ENCODE measurements at regions not wholly inside any gene's neighbourhood (a gene's known extent, or its start where the extent isn't known, plus 50 kb on each side); places are given as distances from the start of the nearest gene placed in this dataset.

DNA sequence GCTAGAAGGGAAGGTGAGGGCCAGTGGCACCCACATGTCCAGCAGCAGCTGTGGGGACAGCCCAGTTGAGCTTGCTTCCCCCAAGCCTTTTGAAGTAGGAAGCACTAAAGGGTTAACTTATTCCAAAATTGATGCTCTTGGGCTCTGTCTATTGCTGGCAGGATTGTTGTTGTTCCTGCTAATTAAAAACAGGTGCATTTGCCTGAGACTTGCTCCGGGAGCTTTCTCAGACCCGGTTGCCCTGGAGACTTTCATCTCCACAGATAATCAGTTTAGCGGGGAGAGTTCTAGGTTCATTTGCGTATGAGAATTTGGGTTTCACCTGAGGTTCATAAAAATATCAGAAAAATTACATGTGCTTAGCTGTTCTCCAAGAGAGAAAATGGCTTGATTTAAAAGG is 277.3 kb downstream of the LRATD1 start:
- ATAC-seq, result no peak
- WGBS, 2 donors (ENCODE audit: low coverage in 1 of 2), result 67 to 100% methylated on average over 1 to 4 of the region's 4 CpGs
- no peaks in the 10 kb centered on the region for H3K36me3 ChIP-seq

DNA sequence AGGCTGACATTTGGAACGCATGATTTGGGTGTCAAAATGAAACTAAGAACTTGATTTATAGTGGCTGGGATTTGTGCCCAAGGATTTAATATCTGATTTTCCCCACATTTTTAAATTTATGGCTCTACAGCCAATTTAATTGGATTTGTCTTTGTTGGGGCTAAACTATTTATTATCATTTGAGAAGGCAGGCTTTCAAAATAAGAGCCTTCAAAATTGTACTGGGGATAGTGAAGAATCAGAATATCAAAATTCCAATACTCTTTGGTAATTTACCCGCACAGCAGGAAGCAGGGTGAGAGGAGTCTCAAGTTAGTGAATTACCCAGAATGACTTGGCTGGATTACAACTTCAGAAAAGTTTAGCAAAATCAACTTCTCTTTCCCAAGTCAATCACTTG is 278.1 kb downstream of the LRATD1 start:
- TF ChIP-seq EP300 (IDR thresholded peaks at IDR 0.05) (no peak), POLR2A (IDR thresholded peaks at IDR 0.05) (no peak), POLR2AphosphoS5 (IDR thresholded peaks at IDR 0.05) (no peak)
- TF ChIP-seq, protein P1, sequence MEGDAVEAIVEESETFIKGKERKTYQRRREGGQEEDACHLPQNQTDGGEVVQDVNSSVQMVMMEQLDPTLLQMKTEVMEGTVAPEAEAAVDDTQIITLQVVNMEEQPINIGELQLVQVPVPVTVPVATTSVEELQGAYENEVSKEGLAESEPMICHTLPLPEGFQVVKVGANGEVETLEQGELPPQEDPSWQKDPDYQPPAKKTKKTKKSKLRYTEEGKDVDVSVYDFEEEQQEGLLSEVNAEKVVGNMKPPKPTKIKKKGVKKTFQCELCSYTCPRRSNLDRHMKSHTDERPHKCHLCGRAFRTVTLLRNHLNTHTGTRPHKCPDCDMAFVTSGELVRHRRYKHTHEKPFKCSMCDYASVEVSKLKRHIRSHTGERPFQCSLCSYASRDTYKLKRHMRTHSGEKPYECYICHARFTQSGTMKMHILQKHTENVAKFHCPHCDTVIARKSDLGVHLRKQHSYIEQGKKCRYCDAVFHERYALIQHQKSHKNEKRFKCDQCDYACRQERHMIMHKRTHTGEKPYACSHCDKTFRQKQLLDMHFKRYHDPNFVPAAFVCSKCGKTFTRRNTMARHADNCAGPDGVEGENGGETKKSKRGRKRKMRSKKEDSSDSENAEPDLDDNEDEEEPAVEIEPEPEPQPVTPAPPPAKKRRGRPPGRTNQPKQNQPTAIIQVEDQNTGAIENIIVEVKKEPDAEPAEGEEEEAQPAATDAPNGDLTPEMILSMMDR (IDR thresholded peaks at IDR 0.05), result no peak
- no peaks in the 10 kb centered on the region for H3K9me3 ChIP-seq
- no peak overlapping the region for H3K4me3 ChIP-seq
- ATAC-seq, result no peak
- H3K4me1 ChIP-seq, result no peaks in the 10 kb centered on the region
- no peaks in the 10 kb centered on the region for H3K27me3 ChIP-seq
- 51 to 73% methylated on average over 2 of the region's 2 CpGs for WGBS, 2 donors (ENCODE audit: low coverage in 1 of 2)
- H3K36me3 ChIP-seq, result no peaks in the 10 kb centered on the region
- no peak overlapping the region for H3K27ac ChIP-seq

More for the DNA sequence above, 277.3 kb downstream of the LRATD1 start:
- no peaks in the 10 kb centered on the region for H3K9me3 ChIP-seq
- no peak overlapping the region for H3K4me3 ChIP-seq
- H3K27ac ChIP-seq, result no peak overlapping the region
- no peaks in the 10 kb centered on the region for H3K4me1 ChIP-seq
- TF ChIP-seq EP300 (IDR thresholded peaks at IDR 0.05), result no peak
- H3K27me3 ChIP-seq, result no peaks in the 10 kb centered on the region

DNA sequence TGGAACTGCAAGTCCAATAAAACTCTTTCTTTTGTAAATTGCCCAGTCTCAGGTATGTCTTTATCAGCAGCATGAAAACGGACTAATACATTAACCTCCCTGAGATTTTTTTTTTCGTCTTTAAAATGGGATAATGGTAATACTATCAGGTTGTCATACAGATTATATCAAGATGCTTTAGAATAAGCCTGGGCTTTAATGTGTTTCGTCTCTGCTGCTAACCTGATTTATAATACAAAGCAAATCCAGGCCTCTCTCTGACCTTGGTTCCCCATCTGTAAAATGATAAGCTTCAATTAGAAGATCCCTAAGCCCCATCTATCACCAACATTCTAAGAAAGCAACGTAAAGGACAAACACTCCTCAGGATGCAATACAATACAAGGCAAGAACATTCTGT is 283.5 kb downstream of the LRATD1 start:
- Histone ChIP-seq H3K4me1 (no peaks in the 10 kb centered on the region), H3K9me3 (no peaks in the 10 kb centered on the region), H3K27ac (no peak overlapping the region), H3K27me3 (no peaks in the 10 kb centered on the region), H3K36me3 (no peaks in the 10 kb centered on the region), H3K4me3 (no peak overlapping the region)
- 53 to 80% methylated on average over 4 of the region's 4 CpGs for WGBS, 2 donors (ENCODE audit: low coverage in 1 of 2)
- no peak for ATAC-seq
- no peak for TF ChIP-seq POLR2AphosphoS5 (IDR thresholded peaks at IDR 0.05)
- TF ChIP-seq POLR2A (IDR thresholded peaks at IDR 0.05), result no peak
- TF ChIP-seq, protein P1 (IDR thresholded peaks at IDR 0.05), result no peak
- TF ChIP-seq EP300 (IDR thresholded peaks at IDR 0.05), result no peak

DNA sequence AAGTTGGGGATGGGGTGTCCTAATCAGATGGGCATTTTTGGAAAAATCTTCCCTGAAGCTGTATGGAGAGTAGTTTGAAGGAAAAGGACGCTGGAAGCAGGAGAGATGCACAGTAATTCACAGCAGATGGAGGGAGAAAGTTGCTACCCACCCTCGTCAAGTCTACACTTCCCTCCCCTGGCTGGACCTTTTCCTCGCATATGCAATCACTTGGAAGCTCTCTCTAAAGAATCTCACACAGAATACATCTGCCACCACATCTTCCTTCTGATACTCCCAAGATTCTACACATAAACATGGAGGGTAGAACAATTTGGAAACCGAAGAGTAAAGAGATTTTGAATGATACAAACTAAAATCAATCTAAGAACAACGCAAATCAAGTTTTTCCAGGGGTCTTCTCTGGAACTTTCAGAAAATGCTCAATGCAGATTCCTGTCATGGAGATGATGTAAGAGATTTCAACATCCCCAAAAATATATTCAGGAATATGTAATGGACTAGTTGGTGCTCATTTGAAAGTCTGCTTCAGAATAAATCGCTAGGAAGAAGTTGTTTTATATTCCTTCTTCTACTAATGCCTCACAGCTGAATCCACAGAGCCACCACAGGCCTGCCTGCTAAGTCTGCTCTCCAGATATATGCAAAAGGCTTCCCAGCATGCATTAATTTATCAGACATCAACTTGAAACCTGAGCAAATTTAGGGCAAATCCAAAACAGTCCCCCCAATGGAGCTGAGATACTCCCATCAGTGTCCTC is 291.5 kb downstream of the LRATD1 start:
- no peak for TF ChIP-seq EP300 (IDR thresholded peaks at IDR 0.05)
- no peak for TF ChIP-seq POLR2A (IDR thresholded peaks at IDR 0.05)
- no peak for TF ChIP-seq POLR2AphosphoS5 (IDR thresholded peaks at IDR 0.05)
- TF ChIP-seq, protein P1 (IDR thresholded peaks at IDR 0.05), result no peak
- Histone ChIP-seq H3K4me3 (no peak overlapping the region), H3K9me3 (no peaks in the 10 kb centered on the region), H3K36me3 (no peaks in the 10 kb centered on the region), H3K4me1 (no peaks in the 10 kb centered on the region), H3K27me3 (no peaks in the 10 kb centered on the region), H3K27ac (no peak overlapping the region)
- no peak for ATAC-seq
- WGBS, 2 donors (ENCODE audit: low coverage in 1 of 2), result 79 to 86% methylated on average over 6 of the region's 6 CpGs

DNA sequence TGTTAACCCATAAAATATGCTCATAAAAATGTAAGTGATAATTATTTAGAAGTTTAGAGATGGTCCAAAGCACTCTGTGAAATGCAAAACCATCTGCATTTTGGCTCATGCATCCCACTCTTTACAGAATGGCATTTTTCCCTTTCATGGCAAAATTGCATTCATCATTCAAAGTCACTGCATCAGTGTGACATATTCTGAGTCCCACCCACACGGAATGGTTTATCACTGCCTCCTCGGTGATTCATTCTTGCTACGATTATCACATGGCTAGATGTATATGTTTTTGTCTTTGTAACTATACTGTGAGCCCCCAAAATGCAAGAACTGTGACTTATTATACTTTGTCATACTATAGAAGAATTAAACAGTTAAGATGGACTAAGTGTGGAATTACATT is 293.0 kb downstream of the LRATD1 start:
- Histone ChIP-seq H3K27me3 (no peaks in the 10 kb centered on the region), H3K4me1 (no peaks in the 10 kb centered on the region), H3K27ac (no peak overlapping the region), H3K9me3 (no peaks in the 10 kb centered on the region), H3K36me3 (no peaks in the 10 kb centered on the region), H3K4me3 (no peak overlapping the region)
- 73 to 85% methylated on average over 2 to 3 of the region's 3 CpGs for WGBS, 2 donors (ENCODE audit: low coverage in 1 of 2)
- TF ChIP-seq POLR2AphosphoS5 (IDR thresholded peaks at IDR 0.05) (no peak), POLR2A (IDR thresholded peaks at IDR 0.05) (no peak), EP300 (IDR thresholded peaks at IDR 0.05) (no peak)
- TF ChIP-seq, protein P1 (IDR thresholded peaks at IDR 0.05), result no peak
- ATAC-seq, result no peak
